Upper lobe of right lung (tissue), 1 donor: ENCODE measurements at regions not wholly inside any gene's neighbourhood (a gene's known extent, or its start where the extent isn't known, plus 50 kb on each side); places are given as distances from the start of the nearest gene placed in this dataset.

ENCODE experiments used
- ATAC-seq: fragments of 200-7000 bp; cut with Tn5 transposase; one replicate; pipeline ENCODE4 v1.9.1; 2020; ENCODE audit warnings: mild to moderate bottlenecking, moderate library complexity
- DNase-seq: peaks from one replicate; pipeline ENCODE4 v3.0.0-alpha.2; 2020
- H3K27ac ChIP-seq: fragments of 200-600 bp; one replicate; pipeline ENCODE4 v1.8.0; 2022
- H3K27me3 ChIP-seq: fragments of 200-600 bp; one replicate; pipeline ENCODE4 v1.8.0; 2022; ENCODE audit warnings: mild to moderate bottlenecking
- H3K36me3 ChIP-seq: fragments of 200-600 bp; one replicate; pipeline ENCODE4 v1.8.0; 2022
- H3K4me1 ChIP-seq: fragments of 200-600 bp; one replicate; pipeline ENCODE4 v1.8.0; 2022
- H3K4me3 ChIP-seq: fragments of 200-600 bp; one replicate; pipeline ENCODE4 v1.8.0; 2022; ENCODE audit warnings: mild to moderate bottlenecking
- H3K9me3 ChIP-seq: fragments of 200-600 bp; one replicate; pipeline ENCODE4 v1.8.0; 2022
- CTCF ChIP-seq: fragments of 200-600 bp; IDR thresholded peaks from one replicate; pipeline ENCODE4 v1.8.0; 2022; ENCODE audit warnings: antibody characterized with exemption
- intact Hi-C: fragments of 100-400 bp; cut with DNase I; formaldehyde crosslinking; loops from one replicate; pipeline ENCODE4 v1.11.0; 2022
- donor health status: DM: no; HTN: yes; CAD: no; lungs with severe emphysema.

GRCh38 chr11:112842151-112842550 is 119.1 kb upstream of the NCAM1 start:
- no peak for TF ChIP-seq CTCF
- DNase-seq (no peak), ATAC-seq (no peak)
- Histone ChIP-seq H3K27me3 (no peaks in the 10 kb centered on the region), H3K9me3 (no peaks in the 10 kb centered on the region), H3K27ac (no peak overlapping the region), H3K4me1 (no peaks in the 10 kb centered on the region), H3K4me3 (no peak overlapping the region), H3K36me3 (no peaks in the 10 kb centered on the region)
- intact Hi-C loops: no loop called here

- H3K27me3 ChIP-seq: no peaks in the 10 kb centered on the region
- H3K4me1 ChIP-seq: no peaks in the 10 kb centered on the region
- no peak overlapping the region for H3K4me3 ChIP-seq
- intact Hi-C loops: no loop called here
- no peaks in the 10 kb centered on the region for H3K36me3 ChIP-seq
- DNase-seq (no peak), ATAC-seq (no peak)
- H3K9me3 ChIP-seq: no peaks in the 10 kb centered on the region
- no peak for TF ChIP-seq CTCF
- H3K27ac ChIP-seq: no peak overlapping the region
Measured at GRCh38 chr11:112844517-112844916, 116.7 kb upstream of the NCAM1 start.

DNA sequence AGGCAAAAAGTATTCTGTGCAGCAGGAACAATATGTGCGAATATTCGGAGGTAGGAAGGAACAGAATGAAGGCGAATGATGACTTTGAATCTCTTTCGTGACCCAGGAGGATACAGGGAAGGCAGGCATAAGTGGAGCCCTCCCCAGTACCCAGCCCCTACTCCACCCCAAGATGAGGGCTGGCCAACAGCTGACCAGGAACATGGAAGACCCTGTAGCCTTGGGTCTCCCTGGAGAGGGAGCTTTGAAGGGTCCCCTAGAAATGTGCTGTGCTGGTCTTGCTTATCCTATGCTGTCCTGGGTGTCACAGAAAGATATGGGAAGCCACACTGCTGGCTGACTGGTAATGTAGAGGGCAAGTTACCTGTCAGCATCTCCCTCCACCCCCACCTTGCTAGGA is 113.7 kb upstream of the NCAM1 start:
- H3K4me1 ChIP-seq: no peaks in the 10 kb centered on the region
- no peak overlapping the region for H3K27ac ChIP-seq
- no peaks in the 10 kb centered on the region for H3K9me3 ChIP-seq
- no peak for TF ChIP-seq CTCF
- DNase-seq: no peak
- H3K4me3 ChIP-seq: no peak overlapping the region
- no peaks in the 10 kb centered on the region for H3K36me3 ChIP-seq
- intact Hi-C loops: no loop called here
- ATAC-seq: no peak
- no peaks in the 10 kb centered on the region for H3K27me3 ChIP-seq

GRCh38 chr11:112852143-112852866 is 108.9 kb upstream of the NCAM1 start:
- DNase-seq: no peak
- Histone ChIP-seq H3K4me1 (no peaks in the 10 kb centered on the region), H3K4me3 (no peak overlapping the region), H3K36me3 (no peaks in the 10 kb centered on the region), H3K27ac (no peak overlapping the region), H3K27me3 (no peaks in the 10 kb centered on the region), H3K9me3 (no peaks in the 10 kb centered on the region)
- no peak for ATAC-seq
- intact Hi-C loops: no loop called here
- no peak for TF ChIP-seq CTCF

DNA sequence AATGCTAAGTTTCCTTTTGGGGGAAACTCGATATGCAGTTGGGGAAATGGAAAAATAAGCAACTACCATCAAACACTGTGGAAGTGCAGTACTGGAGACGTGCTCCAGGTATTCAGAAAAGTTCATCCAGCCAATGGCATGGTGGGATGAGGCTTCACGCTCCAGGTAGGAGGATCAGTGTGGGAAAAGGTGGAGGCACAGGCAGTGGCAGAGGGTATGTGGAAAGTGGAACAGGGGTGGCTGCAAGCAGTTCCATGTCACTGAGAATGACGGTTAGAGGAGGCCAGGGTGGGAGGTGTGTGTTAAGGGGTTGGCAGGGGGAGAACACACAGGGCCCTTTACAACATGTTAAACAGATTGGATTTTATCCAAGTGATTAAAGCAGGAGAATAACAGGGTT is 105.1 kb upstream of the NCAM1 start:
- Histone ChIP-seq H3K27ac (no peak overlapping the region), H3K4me3 (no peak overlapping the region), H3K4me1 (no peaks in the 10 kb centered on the region), H3K9me3 (peaks cover 4% of the 10 kb centered on the region), H3K36me3 (no peaks in the 10 kb centered on the region), H3K27me3 (no peaks in the 10 kb centered on the region)
- TF ChIP-seq CTCF: no peak
- intact Hi-C loops: no loop called here
- ATAC-seq (no peak), DNase-seq (no peak)

GRCh38 chr11:112856591-112856990 is 104.6 kb upstream of the NCAM1 start:
- no peaks in the 10 kb centered on the region for H3K36me3 ChIP-seq
- peaks cover 6% of the 10 kb centered on the region for H3K9me3 ChIP-seq
- no peaks in the 10 kb centered on the region for H3K4me1 ChIP-seq
- TF ChIP-seq CTCF: no peak
- ATAC-seq (no peak), DNase-seq (no peak)
- intact Hi-C loops: no loop called here
- H3K27me3 ChIP-seq: no peaks in the 10 kb centered on the region
- no peak overlapping the region for H3K4me3 ChIP-seq
- no peak overlapping the region for H3K27ac ChIP-seq
